ENCODE measurements at regions not wholly inside any gene's neighbourhood (a gene's known extent, or its start where the extent isn't known, plus 50 kb on each side); places are given as distances from the start of the nearest gene placed in this dataset.

DNA sequence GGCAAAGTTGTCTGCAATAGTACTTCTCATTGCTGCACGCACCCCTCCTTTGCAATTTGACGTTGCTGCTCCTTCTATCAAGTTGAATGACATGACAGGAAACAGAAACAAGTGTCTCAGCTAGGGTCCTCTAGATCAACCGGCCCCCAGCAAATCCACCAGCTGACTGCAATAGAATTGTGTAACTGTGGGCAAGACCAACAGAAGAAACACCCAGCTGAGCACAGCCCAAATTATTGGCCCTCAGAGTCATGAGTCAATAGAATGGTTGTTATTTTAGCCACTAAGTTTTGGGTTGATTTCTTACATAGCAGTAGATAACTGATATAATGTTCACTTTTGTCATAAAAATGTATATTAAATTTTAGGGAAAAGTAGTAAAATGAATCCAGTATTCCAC is 202.7 kb downstream of the MAFB start:
- DNase-seq, result no peak

DNA sequence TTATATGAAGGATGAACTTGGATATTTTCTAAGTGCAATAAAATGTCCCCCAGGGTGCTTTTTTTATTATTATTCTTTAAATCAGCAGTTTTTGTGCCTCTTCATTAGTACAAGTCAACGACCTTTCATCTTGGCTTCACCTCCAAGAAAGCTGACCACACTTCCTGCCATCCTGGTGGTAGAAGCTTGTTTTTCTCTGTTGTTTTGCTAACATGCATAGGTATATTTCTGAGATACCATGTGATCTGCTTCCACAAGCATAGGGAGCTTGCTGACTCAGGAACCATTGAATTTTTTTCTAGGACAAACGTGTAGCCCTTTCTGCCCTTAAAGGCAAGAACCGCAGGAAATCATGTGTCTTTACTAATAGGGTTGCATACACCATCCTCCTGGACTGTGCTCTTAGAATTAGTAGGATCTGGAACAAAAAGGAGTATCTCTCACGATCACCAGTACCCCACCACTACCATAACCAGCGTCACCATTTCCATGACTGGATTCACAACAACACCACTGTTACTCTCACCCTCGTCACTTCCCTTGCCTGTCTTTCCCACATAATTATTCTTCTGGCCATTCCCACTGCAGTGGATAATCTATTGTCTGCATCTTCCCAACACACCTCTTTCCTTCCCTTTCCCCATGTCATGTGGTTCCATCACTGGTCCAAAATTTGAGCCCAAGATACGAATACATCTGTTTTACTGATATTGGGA is 207.1 kb downstream of the MAFB start:
- DNase-seq, result no peak

DNA sequence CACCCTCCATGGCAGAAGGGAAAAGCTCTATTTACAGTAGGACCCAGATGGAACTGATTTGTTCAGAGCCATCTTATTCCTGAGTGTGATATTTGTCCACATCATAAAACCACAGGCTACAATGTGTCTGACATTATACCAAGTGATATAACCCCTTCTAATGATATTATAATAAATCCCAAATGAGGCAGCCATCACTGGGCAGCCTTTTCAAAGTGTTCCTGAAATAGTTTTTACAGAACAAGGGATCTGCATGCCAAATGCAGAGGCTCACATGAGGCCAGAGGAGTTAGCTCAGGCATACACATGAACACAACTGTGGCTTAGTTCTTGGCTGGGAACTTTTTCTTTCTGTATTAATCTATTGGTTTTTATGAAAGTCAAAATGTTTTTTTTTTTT is 207.7 kb downstream of the MAFB start:
- no peak for DNase-seq

DNA sequence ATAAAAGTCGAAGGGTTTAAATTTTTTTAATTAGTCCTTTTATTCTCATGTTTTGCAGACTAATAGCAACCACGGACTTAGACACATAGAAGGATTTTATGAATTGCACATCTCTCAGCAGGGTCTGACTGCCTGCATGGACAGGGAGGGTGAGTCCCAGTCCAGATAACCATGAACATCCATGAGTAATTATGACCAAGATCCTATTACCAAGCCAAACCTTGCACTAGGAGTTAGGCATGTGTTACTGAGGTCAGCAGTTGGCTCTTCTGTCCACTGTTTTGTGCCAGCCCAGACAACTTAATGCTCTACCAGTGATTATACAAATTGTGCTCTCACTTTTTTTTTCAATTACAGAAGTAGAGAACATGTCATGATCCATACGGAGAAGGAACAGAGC is 211.2 kb downstream of the MAFB start:
- no peak for DNase-seq

DNA sequence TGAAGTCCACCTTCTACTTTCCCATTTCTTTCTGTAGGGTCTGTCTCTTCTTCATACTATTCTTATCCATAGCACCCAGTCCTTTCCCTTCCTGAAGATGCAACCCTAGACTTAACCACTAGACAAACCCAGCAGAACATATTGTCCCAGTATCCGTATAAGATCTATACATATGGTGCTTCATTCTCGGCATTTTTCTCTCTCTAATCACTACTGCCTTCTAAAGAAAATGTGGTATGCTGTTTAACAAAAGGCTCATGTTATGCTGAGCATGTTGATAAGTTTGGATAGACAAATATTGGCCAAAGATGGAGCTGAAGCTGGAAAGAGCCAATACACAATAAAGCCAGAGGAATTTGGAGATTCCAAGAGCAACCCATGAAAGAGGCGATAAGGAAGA is 212.6 kb downstream of the MAFB start:
- no peak for DNase-seq

DNA sequence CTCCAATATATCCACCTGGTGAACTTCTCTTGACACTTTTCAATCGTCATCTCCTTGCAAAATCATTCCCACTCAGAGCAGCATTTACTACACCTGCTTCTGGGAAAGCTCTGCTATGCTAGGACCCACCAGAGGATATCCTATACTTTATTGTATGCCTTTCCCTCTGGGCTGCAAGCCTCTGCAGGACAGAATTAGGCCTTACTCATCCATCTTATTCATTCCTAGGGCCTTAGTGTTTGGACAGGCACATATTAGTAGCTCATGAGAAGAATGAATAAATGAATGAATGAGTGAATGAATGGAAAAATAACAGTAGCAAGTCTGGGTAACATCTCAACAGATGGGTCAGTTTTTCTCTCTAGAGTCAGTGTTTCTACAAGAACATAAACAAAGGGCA is 216.1 kb downstream of the MAFB start:
- no peak for DNase-seq

DNA sequence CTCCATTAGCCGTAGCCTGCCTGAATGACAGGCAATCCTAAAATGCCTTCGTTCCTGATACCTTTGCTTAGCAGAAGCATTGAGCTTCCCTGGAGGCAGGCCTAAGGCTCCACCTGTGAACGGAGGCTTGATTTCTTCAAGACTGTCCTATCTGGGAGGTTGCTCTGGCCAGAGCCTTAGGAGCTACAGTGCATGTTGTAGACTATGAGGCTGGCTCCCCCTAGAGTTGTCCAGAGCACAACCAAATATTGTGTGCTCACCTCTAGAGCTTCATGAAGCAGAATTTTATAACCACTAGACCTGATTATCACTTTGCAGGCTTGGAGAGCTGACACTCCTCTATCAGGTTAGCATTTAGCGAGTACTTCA is 217.8 kb downstream of the MAFB start:
- no peak for DNase-seq

DNA sequence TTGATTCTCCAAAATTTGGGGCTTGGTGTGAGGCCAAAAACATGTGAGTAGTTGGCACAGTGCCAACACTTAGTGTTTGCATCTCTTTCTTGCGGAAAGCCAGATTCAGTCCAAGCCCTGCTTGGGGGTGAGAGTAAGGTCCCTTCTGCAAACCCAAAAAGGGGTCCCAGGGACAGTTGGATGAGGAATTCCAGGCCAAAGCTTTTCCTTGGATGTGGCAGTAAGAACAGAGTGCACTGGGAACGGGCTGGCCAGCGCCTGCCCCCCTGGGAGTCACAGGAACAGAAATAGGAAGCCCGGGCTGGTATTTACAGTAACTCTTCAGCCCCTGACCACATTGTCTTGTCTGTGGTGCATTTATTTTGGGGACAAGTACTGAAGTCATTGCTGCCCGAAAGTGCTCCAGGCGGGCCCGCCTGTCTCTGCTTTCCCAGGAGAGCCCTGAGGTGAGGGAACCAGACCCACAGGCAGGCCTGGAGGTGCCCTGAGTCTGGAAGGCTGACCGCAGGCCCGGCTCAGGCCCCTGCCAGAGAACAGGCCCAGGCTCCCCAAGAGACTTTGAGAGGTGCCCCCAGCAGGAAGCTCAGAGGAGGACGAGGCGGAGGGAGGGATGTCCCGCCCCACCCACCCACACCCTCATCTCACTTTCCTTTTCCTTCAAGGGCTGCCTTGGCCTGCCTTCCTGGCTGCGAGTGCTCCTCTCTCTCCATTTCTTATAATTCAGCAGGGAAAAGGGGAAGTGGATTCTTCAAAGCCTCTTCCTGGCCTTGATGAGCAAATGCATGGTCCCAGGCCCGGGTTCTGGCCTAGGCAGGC is 218.4 kb downstream of the MAFB start:
- no peak for DNase-seq

DNA sequence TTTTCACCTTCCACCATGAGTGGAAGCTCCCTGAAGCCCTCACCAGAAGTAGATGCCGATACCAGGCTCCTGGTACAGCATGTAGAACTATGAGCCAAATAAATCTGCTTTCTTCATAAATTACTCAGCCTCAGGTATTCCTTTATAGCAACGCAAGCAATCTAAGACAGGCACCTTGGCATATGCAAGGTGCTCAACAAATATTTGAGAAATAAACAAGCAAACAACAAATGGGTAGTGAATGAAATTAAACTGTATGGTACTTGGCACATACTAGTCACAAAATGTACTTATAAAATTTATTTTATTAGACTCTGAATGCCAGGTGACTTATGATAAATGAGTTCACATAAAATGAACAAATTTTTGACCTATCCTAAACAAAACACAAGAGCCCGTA is 220.3 kb downstream of the MAFB start:
- DNase-seq, result no peak

DNA sequence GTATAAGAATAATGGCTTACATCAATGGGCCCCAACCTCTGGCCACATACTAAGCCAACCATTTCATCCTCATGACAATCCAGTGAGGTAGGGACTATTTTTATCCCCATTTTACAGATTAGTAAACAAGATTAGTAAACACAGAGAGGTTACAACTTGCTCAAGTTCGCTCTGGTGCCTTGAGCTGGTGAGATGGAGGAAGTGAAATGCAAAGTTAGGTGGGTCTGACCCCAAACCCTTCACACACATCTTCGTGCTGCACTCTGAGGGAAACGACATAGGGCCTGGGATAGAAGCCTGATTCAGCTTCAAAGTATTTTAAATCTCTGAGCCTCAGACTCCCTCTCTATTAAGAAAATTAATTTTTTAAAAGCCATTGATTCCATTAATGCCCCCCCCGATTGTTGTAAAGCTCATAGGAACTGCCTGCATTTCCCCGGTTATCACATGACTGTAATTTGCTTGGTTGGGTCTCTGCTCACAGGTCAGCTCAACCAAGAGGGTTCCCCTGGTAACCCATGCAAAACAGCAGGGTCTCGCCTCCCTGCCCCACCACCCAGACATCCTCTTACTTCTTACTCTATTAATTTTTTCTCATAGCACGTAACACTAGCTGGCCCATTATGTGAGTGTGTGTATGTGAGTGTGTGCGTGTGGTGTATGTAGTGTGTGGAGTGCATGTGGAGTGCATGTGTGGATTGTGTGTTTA is 221.2 kb downstream of the MAFB start:
- DNase-seq, result no peak

DNA sequence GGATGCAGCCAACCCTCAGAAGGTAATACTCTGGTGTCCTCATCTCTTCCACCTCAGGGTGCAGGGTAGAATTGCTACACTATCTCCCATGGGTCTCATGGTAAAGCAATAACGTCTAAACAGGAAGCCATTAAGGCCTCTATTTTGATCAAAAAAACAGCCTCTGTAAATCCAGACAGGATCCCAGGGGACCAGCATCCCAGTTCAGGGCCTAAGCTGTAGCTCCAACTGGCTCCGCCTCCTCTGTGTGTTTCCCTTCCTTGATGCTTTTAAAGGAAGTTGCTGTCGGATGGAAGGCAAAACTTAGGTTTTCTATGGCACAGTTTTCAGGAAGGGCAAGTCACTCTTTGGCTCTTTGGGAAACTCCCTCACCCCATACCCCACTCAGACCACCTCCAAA is 222.0 kb downstream of the MAFB start:
- DNase-seq, result no peak

DNA sequence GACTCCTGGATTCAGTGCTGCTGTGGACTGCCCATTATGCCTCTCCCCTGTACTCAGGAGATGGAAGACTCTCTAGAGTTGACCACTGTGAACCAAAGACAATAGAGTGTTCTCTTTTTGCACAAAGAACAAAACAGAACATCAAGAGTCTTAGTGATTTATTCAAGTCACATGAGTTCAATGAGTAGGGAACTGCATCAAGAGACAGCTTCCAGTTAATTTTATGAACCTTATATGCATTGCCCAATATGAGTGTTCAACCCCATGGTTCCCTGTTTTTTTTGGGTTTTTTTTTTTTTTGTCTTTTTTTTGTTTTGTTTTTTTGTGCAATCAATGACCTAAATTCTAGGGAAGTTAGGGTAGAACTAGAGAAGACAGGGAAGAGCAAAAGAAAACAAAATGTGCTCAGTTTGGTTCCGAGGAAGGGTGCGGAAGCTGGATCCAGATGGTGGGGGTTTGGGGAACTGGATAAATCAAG is 224.3 kb downstream of the MAFB start:
- DNase-seq, result no peak

DNA sequence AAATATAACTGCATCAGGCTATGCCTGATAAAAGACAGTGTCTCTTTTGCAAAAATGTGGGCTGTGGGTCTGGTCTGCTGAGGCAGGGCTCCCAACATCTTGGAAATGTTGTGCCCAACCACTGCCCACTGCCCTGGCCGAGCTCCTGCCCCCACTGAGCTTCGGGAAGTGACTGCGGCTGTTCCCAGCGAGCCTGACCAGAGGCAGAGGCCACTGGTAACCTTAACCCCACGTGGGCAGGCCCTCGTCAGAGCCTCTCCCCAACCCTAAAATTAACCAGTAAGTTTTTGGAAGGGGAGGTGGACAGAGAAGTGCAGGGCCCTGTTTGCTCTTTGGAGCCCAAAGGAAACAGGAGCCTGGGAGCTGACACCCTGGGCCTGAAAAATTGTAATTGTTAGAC is 225.9 kb downstream of the MAFB start:
- no peak for DNase-seq

DNA sequence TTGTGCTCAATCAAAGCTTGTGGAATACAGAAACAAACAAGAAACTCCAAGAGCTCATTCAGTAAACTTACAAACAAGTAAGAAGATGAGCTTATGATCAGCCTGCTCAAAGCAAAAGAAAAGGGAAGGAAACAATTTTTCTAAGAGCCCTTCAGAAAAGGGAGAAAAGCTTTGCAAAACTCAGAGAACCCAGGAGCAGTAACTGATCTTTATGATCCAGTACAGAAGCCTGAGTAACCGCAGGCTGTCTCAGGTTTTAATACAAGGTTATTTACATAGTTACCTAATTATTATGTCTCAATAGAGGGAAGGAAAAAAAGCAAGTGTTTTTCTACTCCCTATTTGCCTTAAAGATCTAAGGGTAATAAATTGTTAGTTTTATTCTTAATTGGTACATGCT is 226.5 kb downstream of the MAFB start:
- DNase-seq, result no peak

DNA sequence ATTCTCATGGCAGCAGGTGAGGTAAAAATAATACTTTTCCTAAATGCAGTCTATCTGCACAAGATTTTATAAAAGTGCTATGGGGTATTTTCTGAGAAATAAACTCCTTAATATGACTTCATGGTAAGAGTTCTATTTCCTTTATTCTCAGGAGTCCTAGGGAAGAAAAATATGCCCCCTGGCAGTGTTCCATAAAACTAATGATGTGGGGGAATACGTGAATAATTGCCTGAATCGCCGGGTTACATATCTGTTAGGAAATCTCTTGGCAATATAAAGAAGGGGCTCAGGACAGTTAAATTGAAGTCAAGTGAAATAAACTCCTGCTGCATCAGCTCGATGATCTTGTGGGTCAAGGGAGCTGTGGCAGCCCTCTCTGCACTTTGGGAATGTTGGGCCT is 229.7 kb downstream of the MAFB start:
- no peak for DNase-seq

DNA sequence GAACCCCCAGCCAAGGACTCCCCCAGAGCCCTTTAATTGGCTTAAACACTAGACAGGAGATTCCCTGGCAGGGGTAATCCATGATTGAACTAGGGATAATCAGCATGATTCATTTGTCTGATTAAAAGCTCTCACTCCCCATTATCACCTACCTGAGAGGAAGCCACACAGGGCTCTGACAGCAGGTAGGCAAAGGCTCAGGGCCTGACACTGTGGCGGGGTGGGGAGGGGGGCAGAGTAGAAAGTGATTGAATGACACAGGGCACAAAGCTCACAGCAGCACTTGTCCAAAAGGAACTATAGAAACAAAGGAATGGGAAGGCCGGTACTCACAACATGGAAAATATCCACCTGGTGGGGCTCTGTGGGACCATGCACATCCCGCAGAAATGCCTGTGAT is 231.6 kb downstream of the MAFB start:
- DNase-seq, result no peak

DNA sequence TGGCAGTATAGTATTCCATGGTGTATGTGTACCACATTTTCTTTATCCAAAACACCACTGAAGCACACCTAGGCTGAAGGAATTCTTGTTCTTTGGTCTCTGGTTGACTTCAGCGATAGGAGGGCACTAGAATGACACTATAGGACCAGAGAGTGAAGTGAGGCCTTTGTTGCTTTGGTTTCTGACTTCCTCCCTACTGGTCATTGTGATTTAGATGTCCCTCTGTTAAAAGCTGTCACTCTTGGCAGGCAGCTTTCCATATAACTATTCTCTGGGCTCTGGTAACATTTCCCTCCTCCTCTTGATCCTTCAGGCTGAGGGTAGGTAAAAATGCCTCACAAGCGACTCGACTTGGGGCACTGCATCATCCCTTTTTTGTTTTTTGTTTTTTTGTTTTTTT is 236.3 kb downstream of the MAFB start:
- no peak for DNase-seq

DNA sequence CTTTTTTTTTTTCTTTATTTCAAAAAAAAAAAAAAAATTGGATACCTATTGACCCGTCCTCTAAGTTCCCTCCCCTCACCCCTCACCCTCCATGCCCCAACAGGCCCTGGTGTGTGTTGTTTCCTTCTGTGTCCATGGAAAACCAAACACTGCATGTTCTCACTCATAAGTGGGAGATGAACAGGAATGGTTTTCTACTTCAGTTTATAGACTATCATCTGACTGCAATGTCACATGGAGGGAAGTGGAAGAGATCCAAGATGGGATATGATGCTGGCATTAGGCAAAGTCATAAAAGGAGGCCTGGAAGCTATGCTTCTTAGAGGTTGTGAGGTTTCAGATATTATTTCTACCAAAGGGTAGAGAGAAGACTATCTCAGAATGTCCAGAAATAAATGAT is 237.5 kb downstream of the MAFB start:
- no peak for DNase-seq

DNA sequence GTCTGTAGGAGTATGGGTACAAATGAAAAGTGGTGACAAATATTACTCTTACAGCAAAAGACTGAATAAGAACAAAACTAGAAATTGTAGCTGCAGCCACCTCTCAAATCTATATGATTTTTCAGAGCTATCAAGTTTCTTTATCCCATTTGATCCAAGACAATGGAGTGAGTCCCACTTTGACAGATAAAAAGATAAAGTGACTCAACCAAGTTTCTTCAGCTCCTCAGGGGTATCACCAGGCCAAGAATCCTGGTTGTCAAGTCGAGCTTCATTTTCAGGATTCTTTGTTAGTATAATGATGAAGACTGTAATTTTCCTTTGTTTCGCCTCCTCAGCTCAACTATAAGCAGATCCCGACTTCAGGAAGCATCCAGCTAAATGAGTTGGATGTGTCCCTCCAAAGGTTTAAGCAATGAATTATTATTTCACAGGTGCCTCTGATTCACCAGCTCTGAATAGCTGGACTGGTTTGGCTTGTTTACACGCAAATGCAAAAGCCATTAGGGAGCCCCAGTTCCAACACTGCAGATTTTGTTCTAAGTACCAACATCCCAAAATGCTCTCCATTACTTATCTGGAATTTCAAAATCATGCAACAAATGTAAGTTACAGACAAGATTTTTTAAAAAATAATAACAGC is 238.9 kb downstream of the MAFB start:
- DNase-seq, result no peak

DNA sequence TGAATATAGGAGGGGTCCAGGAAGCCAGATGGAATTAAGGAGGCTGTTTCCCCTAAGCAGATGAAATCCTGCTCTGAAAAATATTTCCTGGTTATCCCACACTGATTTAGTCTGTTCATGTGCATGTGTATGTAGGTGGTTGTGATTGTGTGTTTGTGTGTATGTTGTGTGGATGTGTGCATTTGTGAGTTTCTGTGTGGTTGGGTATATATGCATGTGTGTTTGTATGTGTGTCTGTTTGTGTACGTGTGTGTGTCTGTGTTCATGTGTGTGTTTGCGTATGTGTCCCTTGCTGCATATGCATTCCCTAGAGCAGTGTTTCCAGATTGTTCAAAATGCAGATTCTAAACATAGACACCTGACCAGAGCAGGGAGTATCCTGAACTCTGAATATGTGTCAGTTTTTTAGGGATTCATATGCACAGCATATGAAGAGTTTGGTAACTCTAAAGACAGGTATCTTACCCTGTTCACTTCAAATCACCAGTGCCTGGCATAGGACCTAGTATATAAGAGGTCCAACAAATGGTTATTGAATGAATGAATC is 239.8 kb downstream of the MAFB start:
- DNase-seq, result no peak

DNA sequence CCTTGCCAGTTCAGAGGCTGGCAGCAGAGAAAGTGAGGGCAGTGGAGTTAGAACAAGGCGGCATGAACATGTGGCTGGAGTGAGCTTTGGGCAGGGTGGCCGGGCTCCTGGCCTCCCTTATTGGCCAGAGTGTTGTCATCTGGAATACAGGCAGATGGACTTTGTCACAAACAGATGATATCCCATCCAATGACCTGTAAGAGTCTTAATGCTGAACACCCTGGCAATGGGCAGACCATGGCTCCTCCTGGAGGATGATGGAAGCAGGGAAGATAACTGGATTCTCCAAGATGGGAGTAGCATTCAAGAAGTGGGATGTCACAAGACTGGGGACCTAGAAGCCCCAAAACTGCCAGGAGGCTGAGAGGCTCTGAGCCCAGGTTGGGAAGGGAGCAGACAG is 242.1 kb downstream of the MAFB start:
- DNase-seq, result no peak

DNA sequence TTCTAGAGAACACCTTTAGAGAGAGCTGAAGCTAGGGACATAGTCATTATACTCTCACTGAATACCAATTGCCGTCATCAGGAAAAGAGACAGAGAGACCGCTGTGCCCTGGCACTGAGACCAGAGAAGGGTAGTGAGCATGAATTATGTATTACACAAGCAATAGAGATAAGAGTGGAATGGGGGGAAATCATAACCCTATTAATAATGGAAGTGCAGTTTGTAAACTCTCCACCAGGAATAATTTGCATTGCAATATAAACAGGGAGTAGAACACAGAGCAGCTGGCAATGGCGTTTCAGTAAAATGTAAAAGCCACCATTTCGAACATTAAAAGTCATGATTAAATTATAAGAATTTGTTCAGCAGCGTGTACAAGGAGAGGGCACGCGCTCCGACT is 244.5 kb downstream of the MAFB start:
- no peak for DNase-seq

DNA sequence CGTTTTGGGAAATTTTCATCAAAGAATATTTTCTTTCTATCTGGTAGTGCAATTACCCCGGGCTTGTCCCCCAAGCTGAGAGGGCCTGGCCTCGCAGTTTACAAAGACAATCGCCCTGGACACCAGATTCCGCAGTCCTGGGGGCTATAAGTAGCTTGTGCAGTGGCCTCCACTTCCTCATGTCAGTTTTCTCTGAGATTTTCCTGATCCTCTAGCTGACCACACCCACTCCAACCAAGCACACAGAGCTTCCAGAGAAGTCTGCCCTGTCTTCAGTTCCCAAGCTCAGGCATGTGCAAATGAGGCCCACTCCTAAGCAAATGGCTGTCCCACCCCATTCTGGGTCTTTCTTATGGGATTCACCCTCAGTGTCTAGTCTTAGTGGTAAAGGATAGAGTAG is 245.3 kb downstream of the MAFB start:
- DNase-seq, result no peak

All from NCI-H1105 (cell line).